ENCODE measurements at regions not wholly inside any gene's neighbourhood (a gene's known extent, or its start where the extent isn't known, plus 50 kb on each side); places are given as distances from the start of the nearest gene placed in this dataset.

- no peak for TF ChIP-seq CTCF (conservative IDR thresholded peaks at IDR 0.05)
- no peak for TF ChIP-seq EZH2 (IDR thresholded peaks at IDR 0.05; ENCODE audit: low read depth)
Measured at GRCh38 chr12:91940322-91940721, 205.3 kb downstream of the BTG1 start.

Measured in PC-9 (cell line).